Dendritic cell treated with granulocyte-macrophage colony-stimulating factor and Interleukin-4, amounts not matched to agents 40 ng/mL and 50 ng/mL, for 4 days (primary cell): ENCODE measurements at regions not wholly inside any gene's neighbourhood (a gene's known extent, or its start where the extent isn't known, plus 50 kb on each side); places are given as distances from the start of the nearest gene placed in this dataset.

Source experiments
- H3K27ac Mint-ChIP-seq: one replicate; pipeline ENCODE4 v1.8.0; 2022; ENCODE audit warnings: mild to moderate bottlenecking, mixed read lengths
- H3K27me3 Mint-ChIP-seq: one replicate; pipeline ENCODE4 v1.8.0; 2022; ENCODE audit warnings: mild to moderate bottlenecking, mixed read lengths
- H3K36me3 Mint-ChIP-seq: one replicate; pipeline ENCODE4 v1.8.0; 2022; ENCODE audit warnings: low read depth, mixed read lengths
- H3K4me1 Mint-ChIP-seq: one replicate; pipeline ENCODE4 v1.8.0; 2022; ENCODE audit warnings: low read depth, mixed read lengths
- H3K4me3 Mint-ChIP-seq: one replicate; pipeline ENCODE4 v1.8.0; 2022; ENCODE audit warnings: mild to moderate bottlenecking, moderate library complexity, mixed read lengths
- H3K9me3 Mint-ChIP-seq: one replicate; pipeline ENCODE4 v1.8.0; 2022; ENCODE audit warnings: mixed read lengths
- intact Hi-C: fragments of 100-400 bp; cut with micrococcal nuclease; formaldehyde crosslinking; loops from one replicate; pipeline ENCODE4 v1.15.0; 2022

- H3K27me3 Mint-ChIP-seq: peaks cover 9% of the 10 kb centered on the region
- H3K4me3 Mint-ChIP-seq: no peak overlapping the region
- H3K9me3 Mint-ChIP-seq: no peaks in the 10 kb centered on the region
- H3K27ac Mint-ChIP-seq: no peak overlapping the region
- intact Hi-C loops: no loop called here
- H3K4me1 Mint-ChIP-seq: no peaks in the 10 kb centered on the region
- no peaks in the 10 kb centered on the region for H3K36me3 Mint-ChIP-seq
These were observed 160.6 kb downstream of the METTL4 start for GRCh38 chr18:2410688-2411087.

- no peaks in the 10 kb centered on the region for H3K36me3 Mint-ChIP-seq
- H3K4me3 Mint-ChIP-seq: no peak overlapping the region
- peaks cover 9% of the 10 kb centered on the region for H3K27me3 Mint-ChIP-seq
- no peaks in the 10 kb centered on the region for H3K9me3 Mint-ChIP-seq
- H3K4me1 Mint-ChIP-seq: no peaks in the 10 kb centered on the region
- H3K27ac Mint-ChIP-seq: no peak overlapping the region
- intact Hi-C loops: no loop called here
These were observed 159.8 kb downstream of the METTL4 start for GRCh38 chr18:2411381-2411960.

- peaks cover 9% of the 10 kb centered on the region for H3K27me3 Mint-ChIP-seq
- no peaks in the 10 kb centered on the region for H3K9me3 Mint-ChIP-seq
- H3K27ac Mint-ChIP-seq: no peak overlapping the region
- no peaks in the 10 kb centered on the region for H3K36me3 Mint-ChIP-seq
- no peak overlapping the region for H3K4me3 Mint-ChIP-seq
- H3K4me1 Mint-ChIP-seq: no peaks in the 10 kb centered on the region
- intact Hi-C loops: no loop called here
These were observed 159.0 kb downstream of the METTL4 start for GRCh38 chr18:2412281-2412680.

- no peak overlapping the region for H3K4me3 Mint-ChIP-seq
- H3K4me1 Mint-ChIP-seq: no peaks in the 10 kb centered on the region
- H3K27me3 Mint-ChIP-seq: peaks cover 9% of the 10 kb centered on the region
- no peak overlapping the region for H3K27ac Mint-ChIP-seq
- intact Hi-C loops: no loop called here
- H3K36me3 Mint-ChIP-seq: no peaks in the 10 kb centered on the region
- no peaks in the 10 kb centered on the region for H3K9me3 Mint-ChIP-seq
These were observed 158.1 kb downstream of the METTL4 start for GRCh38 chr18:2412996-2413751.

GRCh38 chr18:2414235-2414634, 157.1 kb downstream of the METTL4 start:
- intact Hi-C loops: no loop called here
- no peak overlapping the region for H3K27ac Mint-ChIP-seq
- peaks cover 9% of the 10 kb centered on the region for H3K27me3 Mint-ChIP-seq
- no peaks in the 10 kb centered on the region for H3K36me3 Mint-ChIP-seq
- no peaks in the 10 kb centered on the region for H3K4me1 Mint-ChIP-seq
- no peaks in the 10 kb centered on the region for H3K9me3 Mint-ChIP-seq
- H3K4me3 Mint-ChIP-seq: no peak overlapping the region

GRCh38 chr18:2415656-2416055, 155.6 kb downstream of the METTL4 start:
- H3K9me3 Mint-ChIP-seq: no peaks in the 10 kb centered on the region
- no peaks in the 10 kb centered on the region for H3K36me3 Mint-ChIP-seq
- H3K4me1 Mint-ChIP-seq: no peaks in the 10 kb centered on the region
- no peak overlapping the region for H3K4me3 Mint-ChIP-seq
- H3K27ac Mint-ChIP-seq: no peak overlapping the region
- peaks cover 11% of the 10 kb centered on the region for H3K27me3 Mint-ChIP-seq
- intact Hi-C loops: no loop called here

- no peaks in the 10 kb centered on the region for H3K36me3 Mint-ChIP-seq
- intact Hi-C loops: no loop called here
- H3K4me3 Mint-ChIP-seq: no peak overlapping the region
- H3K9me3 Mint-ChIP-seq: no peaks in the 10 kb centered on the region
- no peaks in the 10 kb centered on the region for H3K4me1 Mint-ChIP-seq
- no peak overlapping the region for H3K27ac Mint-ChIP-seq
- H3K27me3 Mint-ChIP-seq: peaks cover 11% of the 10 kb centered on the region
These were observed 153.3 kb downstream of the METTL4 start for GRCh38 chr18:2417861-2418610.

- Mint-ChIP-seq H3K9me3 (no peaks in the 10 kb centered on the region), H3K27ac (no peak overlapping the region), H3K27me3 (peaks cover 8% of the 10 kb centered on the region), H3K4me3 (no peak overlapping the region), H3K4me1 (no peaks in the 10 kb centered on the region), H3K36me3 (no peaks in the 10 kb centered on the region)
- intact Hi-C loops: no loop called here
These were observed 150.9 kb downstream of the METTL4 start for GRCh38 chr18:2420367-2420766.

GRCh38 chr18:2423761-2424160, 147.5 kb downstream of the METTL4 start:
- intact Hi-C loops: no loop called here
- Mint-ChIP-seq H3K27me3 (peaks cover 8% of the 10 kb centered on the region), H3K4me3 (no peak overlapping the region), H3K9me3 (no peaks in the 10 kb centered on the region), H3K27ac (no peak overlapping the region), H3K4me1 (no peaks in the 10 kb centered on the region), H3K36me3 (no peaks in the 10 kb centered on the region)

GRCh38 chr18:2424420-2424819, 146.9 kb downstream of the METTL4 start:
- Mint-ChIP-seq H3K27ac (no peak overlapping the region), H3K36me3 (no peaks in the 10 kb centered on the region), H3K27me3 (peaks cover 8% of the 10 kb centered on the region), H3K4me1 (no peaks in the 10 kb centered on the region), H3K9me3 (no peaks in the 10 kb centered on the region), H3K4me3 (no peak overlapping the region)
- intact Hi-C loops: no loop called here

- Mint-ChIP-seq H3K27ac (no peak overlapping the region), H3K27me3 (peaks cover under 1% of the 10 kb centered on the region), H3K9me3 (peaks cover 9% of the 10 kb centered on the region), H3K4me3 (no peak overlapping the region), H3K36me3 (no peaks in the 10 kb centered on the region), H3K4me1 (no peaks in the 10 kb centered on the region)
- intact Hi-C loops: no loop called here
These were observed 145.6 kb downstream of the METTL4 start for GRCh38 chr18:2425426-2426317.

- H3K27me3 Mint-ChIP-seq: peaks cover 4% of the 10 kb centered on the region
- no peak overlapping the region for H3K27ac Mint-ChIP-seq
- H3K4me3 Mint-ChIP-seq: no peak overlapping the region
- H3K36me3 Mint-ChIP-seq: no peaks in the 10 kb centered on the region
- H3K9me3 Mint-ChIP-seq: peaks cover 9% of the 10 kb centered on the region
- no peaks in the 10 kb centered on the region for H3K4me1 Mint-ChIP-seq
- intact Hi-C loops: no loop called here
These were observed 141.1 kb downstream of the METTL4 start for GRCh38 chr18:2430191-2430590.

GRCh38 chr18:2431806-2432205, 139.5 kb downstream of the METTL4 start:
- Mint-ChIP-seq H3K9me3 (peaks cover 9% of the 10 kb centered on the region), H3K4me3 (no peak overlapping the region), H3K4me1 (no peaks in the 10 kb centered on the region), H3K27ac (no peak overlapping the region), H3K27me3 (peaks cover 6% of the 10 kb centered on the region), H3K36me3 (no peaks in the 10 kb centered on the region)
- intact Hi-C loops: no loop called here

- no peaks in the 10 kb centered on the region for H3K36me3 Mint-ChIP-seq
- H3K27ac Mint-ChIP-seq: no peak overlapping the region
- no peak overlapping the region for H3K4me3 Mint-ChIP-seq
- no peaks in the 10 kb centered on the region for H3K4me1 Mint-ChIP-seq
- H3K9me3 Mint-ChIP-seq: peaks cover 9% of the 10 kb centered on the region
- H3K27me3 Mint-ChIP-seq: peaks cover 6% of the 10 kb centered on the region
- intact Hi-C loops: no loop called here
These were observed 137.9 kb downstream of the METTL4 start for GRCh38 chr18:2433366-2433765.
